Activated naive CD4-positive, alpha-beta T cell treated with anti-CD3 and anti-CD28 coated beads, Interleukin-2, amount 50 U/mL, for 16 hours (primary cell): ENCODE measurements at regions not wholly inside any gene's neighbourhood (a gene's known extent, or its start where the extent isn't known, plus 50 kb on each side); places are given as distances from the start of the nearest gene placed in this dataset.
"Not testable (repeated sequence)": the region's sequence is repeated elsewhere in the genome, so short reads cannot be mapped to it uniquely, and the experiment has no call there.

Experiments
- DNase-seq: peaks from one replicate; pipeline ENCODE4 v3.0.0-alpha.2; 2020

- no peak for DNase-seq
Measured at GRCh38 chr7:131028295-131028694, 294.3 kb upstream of the KLF14 start.

- DNase-seq = no peak
Measured at GRCh38 chr7:131029002-131029401, 295.0 kb upstream of the KLF14 start.

- no peak for DNase-seq
Measured at GRCh38 chr7:131031099-131031868, 296.4 kb upstream of the MKLN1 start.

GRCh38 chr7:131032786-131033185, 294.9 kb upstream of the MKLN1 start:
- no peak for DNase-seq

GRCh38 chr7:131034166-131034881, 293.4 kb upstream of the MKLN1 start:
- DNase-seq = no peak

GRCh38 chr7:131035088-131035770, 292.4 kb upstream of the MKLN1 start:
- DNase-seq = no peak

- no peak for DNase-seq
Measured at GRCh38 chr7:131038153-131038552, 289.5 kb upstream of the MKLN1 start.

- DNase-seq = no peak
Measured at GRCh38 chr7:131039355-131039762, 288.3 kb upstream of the MKLN1 start.

GRCh38 chr7:131039836-131040235, 287.8 kb upstream of the MKLN1 start:
- no peak for DNase-seq

GRCh38 chr7:131040467-131040932, 287.2 kb upstream of the MKLN1 start:
- DNase-seq = peak; percentile 53

GRCh38 chr7:131041012-131041695, 286.5 kb upstream of the MKLN1 start:
- not testable (repeated sequence) for DNase-seq

- no peak for DNase-seq
Measured at GRCh38 chr7:131042269-131043160, 285.2 kb upstream of the MKLN1 start.

- no peak for DNase-seq
Measured at GRCh38 chr7:131045526-131045925, 282.1 kb upstream of the MKLN1 start.

GRCh38 chr7:131046246-131046645, 281.4 kb upstream of the MKLN1 start:
- no peak for DNase-seq

GRCh38 chr7:131047651-131048304, 279.9 kb upstream of the MKLN1 start:
- no peak for DNase-seq

- no peak for DNase-seq
Measured at GRCh38 chr7:131051304-131051703, 276.4 kb upstream of the MKLN1 start.

GRCh38 chr7:131052285-131052904, 275.3 kb upstream of the MKLN1 start:
- DNase-seq = no peak

- DNase-seq = no peak
Measured at GRCh38 chr7:131056007-131056406, 271.7 kb upstream of the MKLN1 start.

- DNase-seq = no peak
Measured at GRCh38 chr7:131057015-131057793, 270.5 kb upstream of the MKLN1 start.

GRCh38 chr7:131057794-131058070, 269.9 kb upstream of the MKLN1 start:
- peak; percentile 37 for DNase-seq
